Suprapubic skin (tissue), 4 donors: ENCODE measurements at regions not wholly inside any gene's neighbourhood (a gene's known extent, or its start where the extent isn't known, plus 50 kb on each side); places are given as distances from the start of the nearest gene placed in this dataset.
"Not testable (repeated sequence)": the region's sequence is repeated elsewhere in the genome, so short reads cannot be mapped to it uniquely, and the experiment has no call there.

Source experiments
- DNase-seq, 2 donors: peaks; one replicate each; pipeline ENCODE4 v3.0.0-alpha.2; 2019; ENCODE audit warnings: low spot score in 2 of 2
- H3K27ac ChIP-seq: fragments of 200-600 bp; sonication (generic); one replicate; pipeline ENCODE4 v1.5.1; 2019
- H3K27me3 ChIP-seq: fragments of 200-600 bp; sonication (generic); one replicate; pipeline ENCODE4 v1.5.1; 2019
- H3K36me3 ChIP-seq: fragments of 200-600 bp; sonication (generic); one replicate; pipeline ENCODE4 v1.5.1; 2019
- H3K4me1 ChIP-seq: fragments of 200-600 bp; sonication (generic); one replicate; pipeline ENCODE4 v1.5.1; 2019
- H3K4me3 ChIP-seq: fragments of 200-600 bp; sonication (generic); one replicate; pipeline ENCODE4 v1.5.1; 2019; ENCODE audit warnings: mild to moderate bottlenecking
- H3K9me3 ChIP-seq: fragments of 200-600 bp; sonication (generic); one replicate; pipeline ENCODE4 v1.5.1; 2019
- CTCF ChIP-seq, 2 donors: fragments of 200-600 bp in 1 of 2; fragments of 450-650 bp in 1 of 2; sonication (generic) in 1 of 2; IDR thresholded peaks; one replicate each; pipeline ENCODE4 v1.5.1; 2016 to 2019; ENCODE audit warnings: antibody characterized with exemption in 2 of 2, mild to moderate bottlenecking in 1 of 2, moderate library complexity in 1 of 2
- EP300 ChIP-seq: sonication (generic); formaldehyde crosslinking; IDR thresholded peaks from one replicate; pipeline ENCODE4 v1.6.1; 2017; ENCODE audit warnings: antibody characterized with exemption
- POLR2A ChIP-seq, 2 donors: fragments of 450-650 bp; IDR thresholded peaks; one replicate each; pipeline ENCODE4 v1.6.1; 2017; ENCODE audit warnings: antibody characterized with exemption in 2 of 2, mild to moderate bottlenecking in 2 of 2, moderate library complexity in 2 of 2
- POLR2AphosphoS5 ChIP-seq, 3 donors: sonication (generic); formaldehyde crosslinking; IDR thresholded peaks; one replicate each; pipeline ENCODE4 v1.6.1; 2017; ENCODE audit warnings: antibody characterized with exemption in 3 of 3
- WGBS: methylation state at CpG from one replicate; pipeline ENCODE4 v1.1.5; 2018; 5-methylcytosine and 5-hydroxymethylcytosine counted together

GRCh38 chr6:113713665-113714064 lies 143.5 kb upstream of the MARCKS start:
- 95% methylated on average over 2 of the region's 2 CpGs for WGBS
- Histone ChIP-seq H3K27ac (no peak overlapping the region), H3K36me3 (no peaks in the 10 kb centered on the region), H3K9me3 (no peaks in the 10 kb centered on the region), H3K4me3 (no peak overlapping the region), H3K27me3 (no peaks in the 10 kb centered on the region), H3K4me1 (no peaks in the 10 kb centered on the region)
- DNase-seq, result no peak
- no peak for TF ChIP-seq CTCF (IDR thresholded peaks at IDR 0.05)
- TF ChIP-seq EP300, result no peak
- TF ChIP-seq POLR2AphosphoS5 (IDR thresholded peaks at IDR 0.05), result no peak
- TF ChIP-seq POLR2A (IDR thresholded peaks at IDR 0.05), result no peak

- 84% methylated on average over 4 of the region's 4 CpGs for WGBS
- no peaks in the 10 kb centered on the region for H3K36me3 ChIP-seq
- TF ChIP-seq EP300, result no peak
- TF ChIP-seq POLR2A (IDR thresholded peaks at IDR 0.05), result no peak
- no peak for TF ChIP-seq CTCF (IDR thresholded peaks at IDR 0.05)
- TF ChIP-seq POLR2AphosphoS5 (IDR thresholded peaks at IDR 0.05), result no peak
Measured at GRCh38 chr6:113718588-113718987, 138.6 kb upstream of the MARCKS start.

GRCh38 chr6:113719064-113719463 lies 138.1 kb upstream of the MARCKS start:
- Histone ChIP-seq H3K27me3 (no peaks in the 10 kb centered on the region), H3K36me3 (no peaks in the 10 kb centered on the region), H3K27ac (no peak overlapping the region), H3K4me1 (no peaks in the 10 kb centered on the region), H3K9me3 (no peaks in the 10 kb centered on the region), H3K4me3 (no peak overlapping the region)
- TF ChIP-seq POLR2AphosphoS5 (IDR thresholded peaks at IDR 0.05), result no peak
- TF ChIP-seq EP300, result no peak
- TF ChIP-seq POLR2A (IDR thresholded peaks at IDR 0.05), result no peak
- no peak for TF ChIP-seq CTCF (IDR thresholded peaks at IDR 0.05)
- no peak for DNase-seq
- WGBS, result 87% methylated on average over 2 of the region's 2 CpGs

More at GRCh38 chr6:113718588-113718987, 138.6 kb upstream of the MARCKS start:
- H3K27me3 ChIP-seq, result no peaks in the 10 kb centered on the region
- H3K4me1 ChIP-seq, result no peaks in the 10 kb centered on the region
- H3K9me3 ChIP-seq, result no peaks in the 10 kb centered on the region
- no peak overlapping the region for H3K27ac ChIP-seq
- no peak for DNase-seq
- no peak overlapping the region for H3K4me3 ChIP-seq

- Histone ChIP-seq H3K27me3 (no peaks in the 10 kb centered on the region), H3K9me3 (no peaks in the 10 kb centered on the region), H3K4me3 (no peak overlapping the region), H3K36me3 (no peaks in the 10 kb centered on the region), H3K27ac (no peak overlapping the region), H3K4me1 (no peaks in the 10 kb centered on the region)
- 97% methylated on average over 4 of the region's 4 CpGs for WGBS
- TF ChIP-seq POLR2AphosphoS5 (IDR thresholded peaks at IDR 0.05) (no peak), POLR2A (IDR thresholded peaks at IDR 0.05) (no peak), CTCF (IDR thresholded peaks at IDR 0.05) (no peak)
- DNase-seq, result no peak
Measured at GRCh38 chr6:113719545-113719944, 137.6 kb upstream of the MARCKS start.

- Histone ChIP-seq H3K27me3 (no peaks in the 10 kb centered on the region), H3K27ac (no peak overlapping the region), H3K36me3 (no peaks in the 10 kb centered on the region), H3K4me1 (no peaks in the 10 kb centered on the region), H3K4me3 (no peak overlapping the region), H3K9me3 (no peaks in the 10 kb centered on the region)
- no peak for DNase-seq
- WGBS, result 44% methylated on average over 4 of the region's 4 CpGs
- TF ChIP-seq CTCF (IDR thresholded peaks at IDR 0.05) (no peak), POLR2AphosphoS5 (IDR thresholded peaks at IDR 0.05) (no peak), EP300 (no peak), POLR2A (IDR thresholded peaks at IDR 0.05) (no peak)
Measured at GRCh38 chr6:113723182-113723581, 134.0 kb upstream of the MARCKS start.

- not testable (repeated sequence) for DNase-seq, H3K36me3 ChIP-seq, H3K27me3 ChIP-seq, H3K9me3 ChIP-seq, H3K4me1 ChIP-seq, H3K27ac ChIP-seq, H3K4me3 ChIP-seq
- 75% methylated on average over 2 of the region's 2 CpGs for WGBS
Measured at GRCh38 chr6:113724927-113725326, 132.2 kb upstream of the MARCKS start.
